ENCODE measurements at regions not wholly inside any gene's neighbourhood (a gene's known extent, or its start where the extent isn't known, plus 50 kb on each side); places are given as distances from the start of the nearest gene placed in this dataset.

DNA sequence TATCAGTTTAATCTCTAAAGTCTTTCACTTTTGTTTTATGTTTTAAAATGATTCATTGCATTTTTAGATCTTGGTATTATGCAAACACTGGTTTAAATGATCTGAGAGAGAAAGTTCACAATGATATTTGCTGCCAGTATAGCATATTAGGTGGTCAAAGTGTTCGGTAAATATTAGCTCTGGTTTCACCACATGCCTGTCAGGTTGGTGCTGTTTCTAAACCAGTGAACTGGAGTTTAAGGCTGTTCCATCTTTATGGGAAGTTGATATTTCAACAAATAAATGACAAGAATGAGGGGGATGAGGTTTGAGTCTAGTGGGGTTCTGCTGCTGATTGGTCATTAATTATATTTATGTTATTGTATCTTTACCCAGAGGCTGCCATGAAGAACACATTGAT, 436.4 kb downstream of the DCDC2C start:
- TF ChIP-seq POLR2AphosphoS5 (IDR thresholded peaks at IDR 0.05; ENCODE audit: borderline replicate concordance, low read depth, low read length) (no peak), EZH2 (IDR thresholded peaks at IDR 0.05) (no peak), FOXP2 (optimal IDR thresholded peaks at IDR 0.05; ENCODE audit: control extremely low read depth, extremely low read length, insufficient read depth) (no peak)
